Right forelimb (tissue), 1 donor: ENCODE measurements at regions not wholly inside any gene's neighbourhood (a gene's known extent, or its start where the extent isn't known, plus 50 kb on each side); places are given as distances from the start of the nearest gene placed in this dataset.

Experiments used
- DNase-seq: peaks from one replicate; pipeline ENCODE4 v3.0.0-alpha.2; 2018

GRCh38 chr3:31008994-31009393, 114.5 kb upstream of the GADL1 start:
- no peak for DNase-seq

GRCh38 chr3:31009881-31010280, 115.4 kb upstream of the GADL1 start:
- DNase-seq, result no peak

- DNase-seq, result no peak
These were observed 116.0 kb upstream of the GADL1 start for GRCh38 chr3:31010491-31010890.

- DNase-seq, result no peak
These were observed 116.9 kb upstream of the GADL1 start for GRCh38 chr3:31011380-31011779.

- no peak for DNase-seq
These were observed 118.6 kb upstream of the GADL1 start for GRCh38 chr3:31013090-31013489.

- DNase-seq, result no peak
These were observed 119.4 kb upstream of the GADL1 start for GRCh38 chr3:31013843-31014242.

GRCh38 chr3:31014317-31015040, 120.0 kb upstream of the GADL1 start:
- DNase-seq, result no peak

- DNase-seq, result no peak
These were observed 121.7 kb upstream of the GADL1 start for GRCh38 chr3:31016196-31016595.

- DNase-seq, result no peak
These were observed 128.3 kb upstream of the GADL1 start for GRCh38 chr3:31022716-31023115.

GRCh38 chr3:31025541-31025940, 131.1 kb upstream of the GADL1 start:
- DNase-seq, result no peak

GRCh38 chr3:31027191-31027761, 132.8 kb upstream of the GADL1 start:
- DNase-seq, result no peak

- DNase-seq, result no peak
These were observed 133.5 kb upstream of the GADL1 start for GRCh38 chr3:31027914-31028313.

GRCh38 chr3:31028766-31029165, 134.3 kb upstream of the GADL1 start:
- no peak for DNase-seq

GRCh38 chr3:31029706-31030105, 135.2 kb upstream of the GADL1 start:
- DNase-seq, result no peak

GRCh38 chr3:31035681-31036080, 141.2 kb upstream of the GADL1 start:
- no peak for DNase-seq

GRCh38 chr3:31038086-31038739, 143.8 kb upstream of the GADL1 start:
- no peak for DNase-seq

- no peak for DNase-seq
These were observed 144.7 kb upstream of the GADL1 start for GRCh38 chr3:31039145-31039544.

GRCh38 chr3:31041161-31041978, 146.9 kb upstream of the GADL1 start:
- DNase-seq, result no peak

- no peak for DNase-seq
These were observed 148.8 kb upstream of the GADL1 start for GRCh38 chr3:31043184-31043819.

- no peak for DNase-seq
These were observed 153.2 kb upstream of the GADL1 start for GRCh38 chr3:31047673-31048072.

GRCh38 chr3:31048143-31048542, 153.7 kb upstream of the GADL1 start:
- no peak for DNase-seq

GRCh38 chr3:31050296-31050695, 155.8 kb upstream of the GADL1 start:
- no peak for DNase-seq

GRCh38 chr3:31051226-31051625, 156.8 kb upstream of the GADL1 start:
- DNase-seq, result no peak
